ENCODE measurements at regions not wholly inside any gene's neighbourhood (a gene's known extent, or its start where the extent isn't known, plus 50 kb on each side); places are given as distances from the start of the nearest gene placed in this dataset.

GRCh38 chr4:11634283-11634682 lies 205.6 kb upstream of the HS3ST1 start (continued):
- no peak for TF ChIP-seq BCL11A (IDR thresholded peaks at IDR 0.05; ENCODE audit: low read depth in 2 of 2, low read length in 2 of 2)

- FAIRE-seq: no peak
- TF ChIP-seq RXRA (IDR thresholded peaks at IDR 0.05; ENCODE audit: insufficient read depth, low read depth, low read length) (no peak), YY1 (IDR thresholded peaks at IDR 0.05; ENCODE audit: low read depth, low read length) (no peak), POLR2AphosphoS5 (IDR thresholded peaks at IDR 0.05; ENCODE audit: low read depth, low read length) (no peak), ASH2L (IDR thresholded peaks at IDR 0.05; ENCODE audit: low read length) (no peak), SP4 (IDR thresholded peaks at IDR 0.05; ENCODE audit: low read length) (no peak), RBBP5 (IDR thresholded peaks at IDR 0.05; ENCODE audit: borderline replicate concordance, low read depth, low read length) (no peak), JUND (IDR thresholded peaks at IDR 0.05; ENCODE audit: low read length) (no peak), TEAD4 (IDR thresholded peaks at IDR 0.05; ENCODE audit: low read depth, low read length) (no peak), ATF3 (IDR thresholded peaks at IDR 0.05; ENCODE audit: insufficient read depth, low read depth, low read length) (no peak)
- TF ChIP-seq, protein P1, sequence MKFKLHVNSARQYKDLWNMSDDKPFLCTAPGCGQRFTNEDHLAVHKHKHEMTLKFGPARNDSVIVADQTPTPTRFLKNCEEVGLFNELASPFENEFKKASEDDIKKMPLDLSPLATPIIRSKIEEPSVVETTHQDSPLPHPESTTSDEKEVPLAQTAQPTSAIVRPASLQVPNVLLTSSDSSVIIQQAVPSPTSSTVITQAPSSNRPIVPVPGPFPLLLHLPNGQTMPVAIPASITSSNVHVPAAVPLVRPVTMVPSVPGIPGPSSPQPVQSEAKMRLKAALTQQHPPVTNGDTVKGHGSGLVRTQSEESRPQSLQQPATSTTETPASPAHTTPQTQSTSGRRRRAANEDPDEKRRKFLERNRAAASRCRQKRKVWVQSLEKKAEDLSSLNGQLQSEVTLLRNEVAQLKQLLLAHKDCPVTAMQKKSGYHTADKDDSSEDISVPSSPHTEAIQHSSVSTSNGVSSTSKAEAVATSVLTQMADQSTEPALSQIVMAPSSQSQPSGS (IDR thresholded peaks at IDR 0.05; ENCODE audit: low read length): no peak
Observed at GRCh38 chr4:11633430-11633829, 204.7 kb upstream of the HS3ST1 start.

More at GRCh38 chr4:11633430-11633829, 204.7 kb upstream of the HS3ST1 start:
- no peak overlapping the region for H2BK20ac ChIP-seq (ENCODE audit: low read length)
- H2BK120ac ChIP-seq (replicated peaks; ENCODE audit: low read depth, low read length): no peak overlapping the region
- no peaks in the 10 kb centered on the region for H3K27me3 ChIP-seq (replicated peaks in 1 of 4; ENCODE audit: control insufficient read depth in 3 of 4, extremely low read depth in 1 of 4, insufficient read depth in 3 of 4, low read length in 3 of 4)
- H2BK5ac ChIP-seq (ENCODE audit: low read depth, low read length): no peak overlapping the region
- no peak overlapping the region for H3K56ac ChIP-seq (replicated peaks; ENCODE audit: insufficient read length, low read depth, low read length)
- no peaks in the 10 kb centered on the region for H3K36me3 ChIP-seq (ENCODE audit: control insufficient read depth in 2 of 4, insufficient read depth in 4 of 4, low read length in 3 of 4)
- no peak overlapping the region for H3K4me2 ChIP-seq (ENCODE audit: insufficient read depth in 1 of 2, low read depth in 2 of 2, low read length in 2 of 2)
- H3K4me3 ChIP-seq (ENCODE audit: extremely low read depth in 1 of 4, insufficient read depth in 2 of 4, low read depth in 3 of 4, low read length in 4 of 4): no peak overlapping the region
- H3K4me1 ChIP-seq (replicated peaks in 1 of 4; ENCODE audit: control insufficient read depth in 3 of 4, insufficient read depth in 4 of 4, low read length in 3 of 4): peaks cover 0 to 2% (median 1%) of the 10 kb centered on the region in 4 experiments; a peak in 1 of 7 replicates
- no peak overlapping the region for H3K18ac ChIP-seq (ENCODE audit: extremely low read depth, low read length)
- H3K79me2 ChIP-seq (ENCODE audit: control insufficient read depth in 1 of 2, insufficient read depth in 2 of 2, low read length in 2 of 2): no peaks in the 10 kb centered on the region
- DNase-seq (ENCODE audit: low read depth in 1 of 2, low spot score in 2 of 2): no peak
- no peak overlapping the region for H2AK5ac ChIP-seq (ENCODE audit: low read depth, low read length)
- H3K9me3 ChIP-seq (ENCODE audit: insufficient read depth in 2 of 2, low read depth in 1 of 2, low read length in 1 of 2): peaks cover under 1 to 1% of the 10 kb centered on the region in 2 experiments; a peak in 1 of 4 replicates
- ChIA-PET CTCF (ENCODE audit: partially characterized antibody) (no interaction called here), POLR2A (ENCODE audit: partially characterized antibody) (no interaction called here)
- no peak overlapping the region for H4K91ac ChIP-seq (replicated peaks; ENCODE audit: insufficient read length, low read length)
- H3K27ac ChIP-seq (ENCODE audit: low read depth, low read length): no peak overlapping the region
- H2BK15ac ChIP-seq (ENCODE audit: low read length): no peak overlapping the region
- no peaks in the 10 kb centered on the region for H3K79me1 ChIP-seq (ENCODE audit: low read depth, low read length)
- H2AFZ ChIP-seq (ENCODE audit: low read length): no peak overlapping the region
- H4K5ac ChIP-seq (ENCODE audit: insufficient read length, low read depth, low read length): no peak overlapping the region
- H3K14ac ChIP-seq (ENCODE audit: insufficient read length): no peak overlapping the region
- H2BK12ac ChIP-seq (ENCODE audit: low read depth, low read length): no peak overlapping the region
- WGBS, 2 experiments (ENCODE audit: extremely low coverage in 1 of 2, insufficient coverage in 1 of 2, insufficient read length in 1 of 2, insufficient replicate concordance in 2 of 2, low coverage in 1 of 2, low lambda C conversion rate in 2 of 2, missing lambda C conversion rate in 1 of 2): 74% methylated on average over 4 of the region's 4 CpGs; no CpG with 5 or more reads in 1 of the 2 experiments
- no peak overlapping the region for H3K4ac ChIP-seq (replicated peaks; ENCODE audit: insufficient read length, low read depth, low read length)
- no peak overlapping the region for H3K23ac ChIP-seq (ENCODE audit: insufficient read length)
- H4K8ac ChIP-seq (ENCODE audit: extremely low read depth, insufficient read depth, low read length): no peak overlapping the region
- no peak overlapping the region for H3K9ac ChIP-seq (replicated peaks in 1 of 4; ENCODE audit: extremely low read depth in 1 of 4, low read depth in 3 of 4, low read length in 3 of 4)
- H4K20me1 ChIP-seq (replicated peaks in 1 of 2; ENCODE audit: control insufficient read depth in 1 of 2, insufficient read depth in 2 of 2, low read length in 2 of 2): no peaks in the 10 kb centered on the region
- H3K23me2 ChIP-seq (ENCODE audit: low read depth, low read length): no peaks in the 10 kb centered on the region
